Fibroblast of skin of scalp (primary cell): ENCODE measurements at regions not wholly inside any gene's neighbourhood (a gene's known extent, or its start where the extent isn't known, plus 50 kb on each side); places are given as distances from the start of the nearest gene placed in this dataset.
A peak's percentile ranks its signal among the peaks of the same experiment; 100 is the strongest.

Experiments used
- DNase-seq: peaks from one replicate; pipeline ENCODE4 v3.0.0-alpha.2; 2013

- no peak for DNase-seq
These were observed 114.6 kb upstream of the RMST start for GRCh38 chr12:97347956-97348355.

- DNase-seq: no peak
These were observed 104.2 kb upstream of the RMST start for GRCh38 chr12:97358361-97358760.

GRCh38 chr12:97359021-97359690 is 103.4 kb upstream of the RMST start:
- no peak for DNase-seq

- DNase-seq: no peak
These were observed 98.9 kb upstream of the RMST start for GRCh38 chr12:97363693-97364092.

- DNase-seq: no peak
These were observed 94.0 kb upstream of the RMST start for GRCh38 chr12:97368462-97369163.

- no peak for DNase-seq
These were observed 87.3 kb upstream of the RMST start for GRCh38 chr12:97375310-97375709.

- no peak for DNase-seq
These were observed 82.2 kb upstream of the RMST start for GRCh38 chr12:97380440-97380839.

- no peak for DNase-seq
These were observed 77.5 kb upstream of the RMST start for GRCh38 chr12:97385121-97385520.

- no peak for DNase-seq
These were observed 76.4 kb upstream of the RMST start for GRCh38 chr12:97386133-97386581.

GRCh38 chr12:97387844-97388243 is 74.8 kb upstream of the RMST start:
- no peak for DNase-seq

GRCh38 chr12:97394657-97395056 is 67.9 kb upstream of the RMST start:
- DNase-seq: no peak

- DNase-seq: no peak
These were observed 65.6 kb upstream of the RMST start for GRCh38 chr12:97397008-97397407.

- no peak for DNase-seq
These were observed 63.9 kb upstream of the RMST start for GRCh38 chr12:97398704-97399103.

- no peak for DNase-seq
These were observed 58.5 kb upstream of the RMST start for GRCh38 chr12:97404093-97404492.

GRCh38 chr12:97404543-97404942 is 58.1 kb upstream of the RMST start:
- peak; percentile 2 for DNase-seq

GRCh38 chr12:97408363-97408762 is 54.2 kb upstream of the RMST start:
- DNase-seq: no peak

- no peak for DNase-seq
These were observed 51.3 kb upstream of the RMST start for GRCh38 chr12:97411341-97411740.
